Mucosa of rectum (tissue), 2 donors: ENCODE measurements at regions not wholly inside any gene's neighbourhood (a gene's known extent, or its start where the extent isn't known, plus 50 kb on each side); places are given as distances from the start of the nearest gene placed in this dataset.

Experiments
- H3K27ac ChIP-seq, 2 donors: one replicate each; pipeline ENCODE4 v1.7.0; 2013; ENCODE audit warnings: inconsistent platforms in 2 of 2, low read depth in 2 of 2, low read length in 2 of 2
- H3K27me3 ChIP-seq, 2 donors: one replicate each; pipeline ENCODE4 v1.7.0; 2013; ENCODE audit warnings: low read length in 2 of 2; ENCODE audit not compliant: control insufficient read depth in 2 of 2, insufficient read depth in 2 of 2
- H3K36me3 ChIP-seq, 2 donors: one replicate each; pipeline ENCODE4 v1.7.0; 2013; ENCODE audit warnings: low read length in 2 of 2; ENCODE audit not compliant: control insufficient read depth in 2 of 2, insufficient read depth in 2 of 2
- H3K4me1 ChIP-seq, 2 donors: one replicate each; pipeline ENCODE4 v1.7.0; 2013; ENCODE audit warnings: low read length in 2 of 2, mild to moderate bottlenecking in 1 of 2; ENCODE audit not compliant: control insufficient read depth in 2 of 2, insufficient read depth in 2 of 2
- H3K4me3 ChIP-seq, 2 donors: one replicate each; pipeline ENCODE4 v1.7.0; 2013; ENCODE audit warnings: low read length in 2 of 2
- H3K9ac ChIP-seq, 2 donors: one replicate each; pipeline ENCODE4 v1.7.0; 2013; ENCODE audit warnings: low read length in 2 of 2, low read depth in 1 of 2, mild to moderate bottlenecking in 1 of 2
- H3K9me3 ChIP-seq, 2 donors: one replicate each; pipeline ENCODE4 v1.7.0; 2013; ENCODE audit warnings: low read length in 2 of 2; ENCODE audit not compliant: control insufficient read depth in 2 of 2
- donor health status: healthy.
- donor health status: Normal muscosa, but diverticular disease.

GRCh38 chr6:139474145-139475108 is 100.0 kb upstream of the CITED2 start:
- Histone ChIP-seq H3K36me3 (no peaks in the 10 kb centered on the region), H3K27ac (peak overlapping the region in 1 of 2 donors; percentile 17), H3K27me3 (no peaks in the 10 kb centered on the region), H3K9me3 (no peaks in the 10 kb centered on the region), H3K4me3 (peak overlapping the region in 1 of 2 donors; percentile 16), H3K4me1 (no peaks in the 10 kb centered on the region), H3K9ac (no peak overlapping the region)

- no peaks in the 10 kb centered on the region for H3K36me3 ChIP-seq
- no peak overlapping the region for H3K4me3 ChIP-seq
- no peak overlapping the region for H3K9ac ChIP-seq
- no peak overlapping the region for H3K27ac ChIP-seq
- no peaks in the 10 kb centered on the region for H3K4me1 ChIP-seq
- H3K27me3 ChIP-seq: no peaks in the 10 kb centered on the region
- H3K9me3 ChIP-seq: no peaks in the 10 kb centered on the region
These were observed 99.3 kb upstream of the CITED2 start for GRCh38 chr6:139473731-139474130.

- Histone ChIP-seq H3K36me3 (no peaks in the 10 kb centered on the region), H3K4me1 (no peaks in the 10 kb centered on the region), H3K27ac (peak overlapping the region; percentile 16 to 38), H3K9ac (no peak overlapping the region), H3K4me3 (no peak overlapping the region), H3K27me3 (no peaks in the 10 kb centered on the region), H3K9me3 (no peaks in the 10 kb centered on the region)
These were observed 98.8 kb upstream of the CITED2 start for GRCh38 chr6:139473231-139473701.

- Histone ChIP-seq H3K9ac (no peak overlapping the region), H3K27me3 (no peaks in the 10 kb centered on the region), H3K9me3 (no peaks in the 10 kb centered on the region), H3K4me1 (no peaks in the 10 kb centered on the region), H3K27ac (peak overlapping the region in 1 of 2 donors; percentile 16), H3K4me3 (no peak overlapping the region), H3K36me3 (no peaks in the 10 kb centered on the region)
These were observed 98.0 kb upstream of the CITED2 start for GRCh38 chr6:139472351-139473015.

- no peaks in the 10 kb centered on the region for H3K9me3 ChIP-seq
- no peaks in the 10 kb centered on the region for H3K4me1 ChIP-seq
- H3K27ac ChIP-seq: no peak overlapping the region
- no peaks in the 10 kb centered on the region for H3K27me3 ChIP-seq
- no peak overlapping the region for H3K4me3 ChIP-seq
- H3K9ac ChIP-seq: no peak overlapping the region
- H3K36me3 ChIP-seq: no peaks in the 10 kb centered on the region
These were observed 96.5 kb upstream of the CITED2 start for GRCh38 chr6:139470997-139471396.

GRCh38 chr6:139468178-139468819 is 93.9 kb upstream of the CITED2 start:
- Histone ChIP-seq H3K9me3 (no peaks in the 10 kb centered on the region), H3K36me3 (no peaks in the 10 kb centered on the region), H3K4me3 (no peak overlapping the region), H3K9ac (no peak overlapping the region), H3K27ac (no peak overlapping the region), H3K4me1 (no peaks in the 10 kb centered on the region), H3K27me3 (no peaks in the 10 kb centered on the region)

- Histone ChIP-seq H3K4me1 (no peaks in the 10 kb centered on the region), H3K4me3 (no peak overlapping the region), H3K9me3 (no peaks in the 10 kb centered on the region)
These were observed 83.0 kb upstream of the CITED2 start for GRCh38 chr6:139457476-139457875.

GRCh38 chr6:139452148-139452876 is 77.9 kb upstream of the CITED2 start:
- Histone ChIP-seq H3K9ac (no peak overlapping the region), H3K27me3 (no peaks in the 10 kb centered on the region), H3K27ac (no peak overlapping the region), H3K4me3 (no peak overlapping the region), H3K9me3 (no peaks in the 10 kb centered on the region), H3K36me3 (no peaks in the 10 kb centered on the region), H3K4me1 (no peaks in the 10 kb centered on the region)

More at GRCh38 chr6:139457476-139457875, 83.0 kb upstream of the CITED2 start:
- no peaks in the 10 kb centered on the region for H3K27me3 ChIP-seq
- H3K27ac ChIP-seq: no peak overlapping the region
- no peaks in the 10 kb centered on the region for H3K36me3 ChIP-seq
- no peak overlapping the region for H3K9ac ChIP-seq

GRCh38 chr6:139449611-139450000 is 75.2 kb upstream of the CITED2 start:
- no peak overlapping the region for H3K9ac ChIP-seq
- no peak overlapping the region for H3K27ac ChIP-seq
- H3K9me3 ChIP-seq: no peaks in the 10 kb centered on the region
- H3K27me3 ChIP-seq: no peaks in the 10 kb centered on the region
- no peaks in the 10 kb centered on the region for H3K4me1 ChIP-seq
- no peak overlapping the region for H3K4me3 ChIP-seq
- H3K36me3 ChIP-seq: no peaks in the 10 kb centered on the region
